ENCODE measurements at regions not wholly inside any gene's neighbourhood (a gene's known extent, or its start where the extent isn't known, plus 50 kb on each side); places are given as distances from the start of the nearest gene placed in this dataset.

DNA sequence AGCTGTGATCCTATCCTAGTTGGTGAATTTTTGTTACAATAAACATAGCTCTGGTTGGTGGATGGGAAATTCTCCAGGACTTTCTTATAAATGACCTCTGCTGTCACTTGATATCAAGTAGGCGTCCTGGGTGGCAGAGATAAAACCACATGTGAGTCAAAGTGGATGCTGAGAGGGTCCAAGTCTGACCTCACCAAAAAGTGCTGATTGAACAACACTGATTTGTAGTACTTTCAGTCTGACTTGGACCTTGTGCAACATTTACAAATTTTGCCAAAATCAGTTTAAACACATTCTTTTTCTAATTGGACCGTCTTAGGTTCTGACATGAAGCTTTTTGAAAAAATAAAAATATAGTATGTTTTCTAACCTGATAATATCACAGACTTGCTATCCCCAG, 585.6 kb downstream of the GALC start:
- no peak overlapping the region for H3K27ac ChIP-seq (ENCODE audit: low read depth, low read length)
- no peak overlapping the region for H3K27ac Mint-ChIP-seq
- peaks cover 0 to 11% (median 3%) of the 10 kb centered on the region in 8 donors for H3K9me3 Mint-ChIP-seq
- intact Hi-C loops (cut with micrococcal nuclease): no loop called here
- DNase-seq: no peak
- no peaks in the 10 kb centered on the region for H3K4me1 Mint-ChIP-seq
- no peaks in the 10 kb centered on the region for H3K36me3 ChIP-seq (ENCODE audit: insufficient read depth, low read length)
- ChIA-PET CTCF (ENCODE audit: partially characterized antibody) (no interaction called here), POLR2A (ENCODE audit: partially characterized antibody) (no interaction called here)
- no peaks in the 10 kb centered on the region for H3K27me3 Mint-ChIP-seq
- H3K36me3 Mint-ChIP-seq: no peaks in the 10 kb centered on the region
- H3K9me3 ChIP-seq (ENCODE audit: control insufficient read depth in 1 of 2, low read length in 2 of 2): no peaks in the 10 kb centered on the region
- no peak overlapping the region for H3K4me3 Mint-ChIP-seq
- no peaks in the 10 kb centered on the region for H3K4me1 ChIP-seq (ENCODE audit: insufficient read depth, low read length)
- no peak overlapping the region for H3K4me3 ChIP-seq (ENCODE audit: low read length in 2 of 2)
- H3K27me3 ChIP-seq (ENCODE audit: insufficient read depth, low read length): no peaks in the 10 kb centered on the region

GRCh38 chr14:87405563-87405962, 587.4 kb downstream of the GALC start:
- Mint-ChIP-seq H3K4me3 (no peak overlapping the region), H3K27me3 (no peaks in the 10 kb centered on the region), H3K9me3 (peaks cover 0 to 8% (median 3%) of the 10 kb centered on the region in 8 donors), H3K4me1 (no peaks in the 10 kb centered on the region), H3K27ac (no peak overlapping the region), H3K36me3 (no peaks in the 10 kb centered on the region)
- ChIA-PET CTCF (ENCODE audit: partially characterized antibody) (no interaction called here), POLR2A (ENCODE audit: partially characterized antibody) (no interaction called here)
- DNase-seq: no peak
- Histone ChIP-seq H3K9me3 (ENCODE audit: control insufficient read depth in 1 of 2, low read length in 2 of 2) (no peaks in the 10 kb centered on the region), H3K4me3 (ENCODE audit: low read length in 2 of 2) (no peak overlapping the region), H3K4me1 (ENCODE audit: insufficient read depth, low read length) (no peaks in the 10 kb centered on the region), H3K27me3 (ENCODE audit: insufficient read depth, low read length) (no peaks in the 10 kb centered on the region), H3K36me3 (ENCODE audit: insufficient read depth, low read length) (no peaks in the 10 kb centered on the region), H3K27ac (ENCODE audit: low read depth, low read length) (no peak overlapping the region)
- intact Hi-C loops (cut with micrococcal nuclease): no loop called here

DNA sequence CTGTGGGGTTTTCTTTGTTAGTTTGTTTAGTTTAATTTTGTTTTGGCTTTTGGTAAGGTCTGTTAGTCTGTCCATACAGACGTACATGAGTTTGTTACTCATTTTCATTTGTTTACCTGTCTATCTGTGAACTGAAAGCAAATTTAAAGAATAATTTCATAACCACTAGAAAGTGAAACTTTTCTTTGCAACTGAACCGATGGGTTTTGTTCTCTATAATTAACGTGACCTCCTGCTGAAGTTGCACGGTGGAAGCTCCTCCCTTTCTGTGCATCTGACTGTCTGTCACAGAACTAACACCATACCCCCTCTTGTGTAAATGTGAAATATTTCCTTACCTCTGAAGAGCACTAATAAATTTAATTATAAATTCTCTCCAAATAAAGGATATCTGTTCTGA, 595.5 kb downstream of the GALC start:
- no peak for DNase-seq
- Histone ChIP-seq H3K27ac (ENCODE audit: low read depth, low read length) (no peak overlapping the region), H3K4me3 (ENCODE audit: low read length in 2 of 2) (no peak overlapping the region), H3K27me3 (ENCODE audit: insufficient read depth, low read length) (no peaks in the 10 kb centered on the region), H3K4me1 (ENCODE audit: insufficient read depth, low read length) (no peaks in the 10 kb centered on the region), H3K36me3 (ENCODE audit: insufficient read depth, low read length) (no peaks in the 10 kb centered on the region), H3K9me3 (ENCODE audit: control insufficient read depth in 1 of 2, low read length in 2 of 2) (no peaks in the 10 kb centered on the region)
- CTCF ChIA-PET (ENCODE audit: partially characterized antibody): no interaction called here
- POLR2A ChIA-PET (ENCODE audit: partially characterized antibody): no interaction called here
- intact Hi-C loops (cut with micrococcal nuclease): no loop called here
- Mint-ChIP-seq H3K9me3 (peaks cover 0 to 5% (median 1%) of the 10 kb centered on the region in 8 donors), H3K4me1 (no peaks in the 10 kb centered on the region), H3K27ac (peak overlapping the region in 1 of 7 donors; percentile 67), H3K36me3 (no peaks in the 10 kb centered on the region), H3K4me3 (no peak overlapping the region), H3K27me3 (no peaks in the 10 kb centered on the region)

DNA sequence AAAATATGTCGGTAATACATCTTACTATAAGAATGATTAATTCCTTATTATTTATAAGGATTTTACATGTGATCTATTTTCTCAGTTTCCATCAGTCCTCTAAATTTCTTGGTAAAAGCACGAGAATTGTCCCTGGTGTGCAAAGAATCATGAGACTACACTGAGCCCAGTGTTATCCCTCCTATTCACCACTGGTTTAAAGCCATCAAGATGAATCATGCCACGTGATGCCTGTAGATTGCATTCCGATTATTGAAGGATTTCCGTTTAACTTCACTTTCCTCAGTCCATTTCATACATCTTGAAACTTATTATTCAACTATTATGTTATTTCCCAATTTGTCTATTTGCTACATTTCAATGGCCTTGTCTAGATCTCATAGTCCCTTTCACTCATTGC, 601.9 kb downstream of the GALC start:
- DNase-seq: no peak
- H3K36me3 ChIP-seq (ENCODE audit: insufficient read depth, low read length): no peaks in the 10 kb centered on the region
- H3K27ac Mint-ChIP-seq: no peak overlapping the region
- intact Hi-C loops (cut with micrococcal nuclease): no loop called here
- no peak overlapping the region for H3K4me3 ChIP-seq (ENCODE audit: low read length in 2 of 2)
- H3K4me3 Mint-ChIP-seq: no peak overlapping the region
- no peak overlapping the region for H3K27ac ChIP-seq (ENCODE audit: low read depth, low read length)
- no peaks in the 10 kb centered on the region for H3K4me1 ChIP-seq (ENCODE audit: insufficient read depth, low read length)
- no peaks in the 10 kb centered on the region for H3K4me1 Mint-ChIP-seq
- no peaks in the 10 kb centered on the region for H3K27me3 Mint-ChIP-seq
- CTCF ChIA-PET (ENCODE audit: partially characterized antibody): no interaction called here
- H3K9me3 ChIP-seq (ENCODE audit: control insufficient read depth in 1 of 2, low read length in 2 of 2): no peaks in the 10 kb centered on the region
- H3K27me3 ChIP-seq (ENCODE audit: insufficient read depth, low read length): no peaks in the 10 kb centered on the region
- POLR2A ChIA-PET (ENCODE audit: partially characterized antibody): no interaction called here
- H3K9me3 Mint-ChIP-seq: peaks cover 0 to 7% (median 4%) of the 10 kb centered on the region in 8 donors
- no peaks in the 10 kb centered on the region for H3K36me3 Mint-ChIP-seq

GRCh38 chr14:87388946-87389345, 604.0 kb downstream of the GALC start:
- no peak overlapping the region for H3K4me3 Mint-ChIP-seq
- no peak for DNase-seq
- ChIA-PET POLR2A (ENCODE audit: partially characterized antibody) (no interaction called here), CTCF (ENCODE audit: partially characterized antibody) (no interaction called here)
- no peak overlapping the region for H3K27ac Mint-ChIP-seq
- no peaks in the 10 kb centered on the region for H3K36me3 Mint-ChIP-seq
- Histone ChIP-seq H3K27ac (ENCODE audit: low read depth, low read length) (no peak overlapping the region), H3K4me3 (ENCODE audit: low read length in 2 of 2) (no peak overlapping the region), H3K9me3 (ENCODE audit: control insufficient read depth in 1 of 2, low read length in 2 of 2) (no peaks in the 10 kb centered on the region), H3K27me3 (ENCODE audit: insufficient read depth, low read length) (no peaks in the 10 kb centered on the region), H3K4me1 (ENCODE audit: insufficient read depth, low read length) (no peaks in the 10 kb centered on the region), H3K36me3 (ENCODE audit: insufficient read depth, low read length) (no peaks in the 10 kb centered on the region)
- H3K9me3 Mint-ChIP-seq: peaks cover 0 to 11% (median 4%) of the 10 kb centered on the region in 8 donors
- H3K27me3 Mint-ChIP-seq: no peaks in the 10 kb centered on the region
- no peaks in the 10 kb centered on the region for H3K4me1 Mint-ChIP-seq
- intact Hi-C loops (cut with micrococcal nuclease): no loop called here

DNA sequence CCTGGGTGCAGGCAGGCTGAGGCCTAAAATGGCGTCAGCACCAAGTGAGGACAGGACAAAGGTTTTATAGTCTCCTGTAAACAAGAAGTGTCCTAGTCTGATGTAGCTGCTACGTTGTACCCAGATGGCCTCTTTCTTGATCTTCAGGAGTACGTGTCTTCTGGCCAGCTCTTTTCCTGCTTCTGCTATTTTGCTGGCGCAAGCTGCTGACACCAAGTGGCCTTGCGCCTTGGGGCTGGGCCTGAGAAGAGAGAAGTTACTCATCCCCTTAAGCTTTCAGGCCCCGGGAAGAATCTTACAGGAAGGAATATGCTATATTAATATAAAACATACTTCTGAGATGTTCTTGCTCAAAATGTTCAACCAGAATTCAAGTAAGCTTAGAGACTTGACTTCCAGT, 605.2 kb downstream of the GALC start:
- no peaks in the 10 kb centered on the region for H3K27me3 ChIP-seq (ENCODE audit: insufficient read depth, low read length)
- Mint-ChIP-seq H3K4me1 (no peaks in the 10 kb centered on the region), H3K4me3 (no peak overlapping the region), H3K27me3 (no peaks in the 10 kb centered on the region), H3K36me3 (no peaks in the 10 kb centered on the region), H3K27ac (no peak overlapping the region), H3K9me3 (peaks cover 0 to 18% (median 8%) of the 10 kb centered on the region in 8 donors)
- intact Hi-C loops (cut with micrococcal nuclease): no loop called here
- H3K36me3 ChIP-seq (ENCODE audit: insufficient read depth, low read length): no peaks in the 10 kb centered on the region
- H3K9me3 ChIP-seq (ENCODE audit: control insufficient read depth in 1 of 2, low read length in 2 of 2): peaks cover 0 to 5% of the 10 kb centered on the region in 2 donors
- H3K27ac ChIP-seq (ENCODE audit: low read depth, low read length): no peak overlapping the region
- ChIA-PET CTCF (ENCODE audit: partially characterized antibody) (no interaction called here), POLR2A (ENCODE audit: partially characterized antibody) (no interaction called here)
- no peak for DNase-seq
- no peak overlapping the region for H3K4me3 ChIP-seq (ENCODE audit: low read length in 2 of 2)
- no peaks in the 10 kb centered on the region for H3K4me1 ChIP-seq (ENCODE audit: insufficient read depth, low read length)

DNA sequence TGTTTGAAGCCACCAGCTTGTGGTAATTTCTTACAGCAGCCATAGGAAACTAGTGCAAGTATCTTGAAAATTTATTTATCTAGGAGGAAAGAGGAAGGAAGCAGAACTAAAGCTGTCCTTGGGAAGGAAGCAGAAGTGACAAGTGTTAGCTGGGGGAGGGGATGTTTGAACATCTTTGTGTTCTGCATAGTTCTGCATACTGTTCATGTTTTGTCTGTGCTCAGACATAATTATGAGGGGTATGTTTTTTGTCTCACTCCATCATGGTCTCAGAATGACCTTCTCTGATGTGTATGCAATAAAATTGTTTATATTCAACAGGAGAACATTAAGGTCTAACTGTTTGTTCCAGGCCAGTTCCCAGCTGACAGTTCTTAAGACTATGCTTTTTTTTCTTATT, 606.5 kb downstream of the GALC start:
- no peak for DNase-seq
- H3K9me3 Mint-ChIP-seq: peaks cover 0 to 25% (median 11%) of the 10 kb centered on the region in 8 donors
- H3K4me3 Mint-ChIP-seq: no peak overlapping the region
- no peaks in the 10 kb centered on the region for H3K4me1 ChIP-seq (ENCODE audit: insufficient read depth, low read length)
- intact Hi-C loops (cut with micrococcal nuclease): no loop called here
- H3K9me3 ChIP-seq (ENCODE audit: control insufficient read depth in 1 of 2, low read length in 2 of 2): peaks cover 0 to 5% of the 10 kb centered on the region in 2 donors
- no peaks in the 10 kb centered on the region for H3K4me1 Mint-ChIP-seq
- no peak overlapping the region for H3K27ac Mint-ChIP-seq
- no peak overlapping the region for H3K27ac ChIP-seq (ENCODE audit: low read depth, low read length)
- H3K27me3 Mint-ChIP-seq: no peaks in the 10 kb centered on the region
- no peaks in the 10 kb centered on the region for H3K27me3 ChIP-seq (ENCODE audit: insufficient read depth, low read length)
- POLR2A ChIA-PET (ENCODE audit: partially characterized antibody): no interaction called here
- CTCF ChIA-PET (ENCODE audit: partially characterized antibody): no interaction called here
- H3K4me3 ChIP-seq (ENCODE audit: low read length in 2 of 2): no peak overlapping the region
- no peaks in the 10 kb centered on the region for H3K36me3 Mint-ChIP-seq
- H3K36me3 ChIP-seq (ENCODE audit: insufficient read depth, low read length): no peaks in the 10 kb centered on the region

GRCh38 chr14:87380054-87380453, 612.9 kb downstream of the GALC start:
- Mint-ChIP-seq H3K9me3 (peaks cover 0 to 24% (median 8%) of the 10 kb centered on the region in 8 donors), H3K27ac (no peak overlapping the region), H3K36me3 (no peaks in the 10 kb centered on the region), H3K27me3 (no peaks in the 10 kb centered on the region), H3K4me1 (no peaks in the 10 kb centered on the region), H3K4me3 (no peak overlapping the region)
- Histone ChIP-seq H3K27me3 (ENCODE audit: insufficient read depth, low read length) (no peaks in the 10 kb centered on the region), H3K27ac (ENCODE audit: low read depth, low read length) (no peak overlapping the region), H3K9me3 (ENCODE audit: control insufficient read depth in 1 of 2, low read length in 2 of 2) (peaks cover 0 to 5% of the 10 kb centered on the region in 2 donors), H3K36me3 (ENCODE audit: insufficient read depth, low read length) (no peaks in the 10 kb centered on the region), H3K4me3 (ENCODE audit: low read length in 2 of 2) (no peak overlapping the region), H3K4me1 (ENCODE audit: insufficient read depth, low read length) (no peaks in the 10 kb centered on the region)
- POLR2A ChIA-PET (ENCODE audit: partially characterized antibody): no interaction called here
- intact Hi-C loops (cut with micrococcal nuclease): no loop called here
- CTCF ChIA-PET (ENCODE audit: partially characterized antibody): no interaction called here
- no peak for DNase-seq
